Stimulated activated CD4-positive, alpha-beta T cell treated with anti-CD3 and anti-CD28 coated beads, Interleukin-4, amount 100 ng/mL, for 1 hour (primary cell): ENCODE measurements at regions not wholly inside any gene's neighbourhood (a gene's known extent, or its start where the extent isn't known, plus 50 kb on each side); places are given as distances from the start of the nearest gene placed in this dataset.

Source experiments
- DNase-seq: peaks from one replicate; pipeline ENCODE4 v3.0.0-alpha.2; 2020

- no peak for DNase-seq
Observed at GRCh38 chr5:2283481-2284045, 400.8 kb upstream of the IRX4 start.

DNA sequence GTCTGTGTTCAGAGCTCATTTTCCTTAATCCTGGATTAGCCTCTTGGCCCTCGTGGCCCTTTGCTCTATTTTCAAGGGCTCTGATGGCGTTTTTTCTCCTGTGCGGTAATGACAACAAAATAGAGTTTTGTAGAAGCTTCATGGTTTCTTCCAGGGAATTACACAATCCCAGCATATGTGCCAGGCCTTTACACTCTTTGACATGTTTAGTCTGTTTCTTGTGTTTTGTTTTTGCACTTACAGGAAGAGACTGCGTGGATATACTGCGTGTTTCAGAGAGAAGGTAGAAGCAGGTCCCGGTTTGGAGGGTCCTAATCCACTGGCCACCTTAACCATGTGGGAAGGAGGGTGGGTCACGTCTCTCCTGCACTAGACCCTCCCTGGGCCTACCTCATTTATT is 400.2 kb upstream of the IRX4 start:
- no peak for DNase-seq

DNA sequence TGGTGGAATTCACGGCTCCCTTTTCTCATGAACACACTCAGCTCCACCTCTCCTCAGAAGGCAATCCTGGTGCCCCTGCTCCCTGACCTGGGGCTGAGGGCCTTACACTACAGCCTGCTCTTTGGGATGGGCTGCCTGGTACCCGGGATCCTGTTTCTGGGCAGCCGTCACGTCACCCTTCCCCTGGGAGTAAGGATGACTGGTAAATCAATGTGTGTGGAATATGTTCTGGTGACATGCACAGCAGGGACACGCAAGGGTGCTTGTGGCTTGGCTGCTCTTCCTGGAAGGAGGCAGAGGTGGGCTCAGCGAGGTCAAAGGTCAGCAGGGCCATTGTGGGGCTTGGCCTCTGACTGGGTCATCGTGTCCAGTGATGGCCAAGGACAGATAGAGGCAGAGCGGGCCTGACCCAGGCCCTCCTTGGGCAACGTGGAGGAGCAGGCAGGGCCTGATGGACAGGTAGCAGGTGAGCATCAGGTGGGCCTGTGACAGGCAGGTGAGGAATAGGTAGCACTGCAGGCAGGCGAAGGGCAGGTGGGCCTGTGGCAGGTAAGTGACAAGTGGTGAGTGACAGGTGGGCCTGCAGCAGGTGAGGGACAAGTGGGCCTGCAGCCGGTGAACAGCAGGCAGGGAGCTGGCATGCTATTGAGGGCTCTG is 399.4 kb upstream of the IRX4 start:
- DNase-seq = no peak

DNA sequence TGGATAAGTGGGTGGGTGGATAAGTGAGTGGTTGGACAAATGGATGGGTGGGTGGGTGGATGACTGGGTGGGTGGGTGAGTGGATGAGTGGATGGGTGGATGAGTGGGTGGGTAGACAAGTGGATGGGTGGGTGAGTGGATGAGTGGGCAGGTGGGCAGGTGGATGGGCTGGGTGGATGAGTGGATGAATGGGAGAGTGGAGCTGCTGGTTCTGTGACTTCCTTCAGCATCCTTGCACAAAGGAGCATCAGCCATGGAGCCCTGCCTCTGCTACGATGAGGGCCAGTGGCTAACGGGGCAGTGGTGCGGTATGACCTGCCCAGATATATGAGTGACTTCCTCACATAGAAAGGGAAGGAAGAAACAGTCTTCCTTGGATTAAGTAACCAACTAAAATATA is 398.7 kb upstream of the IRX4 start:
- no peak for DNase-seq

- no peak for DNase-seq
Observed at GRCh38 chr5:2280318-2280717, 397.6 kb upstream of the IRX4 start.

DNA sequence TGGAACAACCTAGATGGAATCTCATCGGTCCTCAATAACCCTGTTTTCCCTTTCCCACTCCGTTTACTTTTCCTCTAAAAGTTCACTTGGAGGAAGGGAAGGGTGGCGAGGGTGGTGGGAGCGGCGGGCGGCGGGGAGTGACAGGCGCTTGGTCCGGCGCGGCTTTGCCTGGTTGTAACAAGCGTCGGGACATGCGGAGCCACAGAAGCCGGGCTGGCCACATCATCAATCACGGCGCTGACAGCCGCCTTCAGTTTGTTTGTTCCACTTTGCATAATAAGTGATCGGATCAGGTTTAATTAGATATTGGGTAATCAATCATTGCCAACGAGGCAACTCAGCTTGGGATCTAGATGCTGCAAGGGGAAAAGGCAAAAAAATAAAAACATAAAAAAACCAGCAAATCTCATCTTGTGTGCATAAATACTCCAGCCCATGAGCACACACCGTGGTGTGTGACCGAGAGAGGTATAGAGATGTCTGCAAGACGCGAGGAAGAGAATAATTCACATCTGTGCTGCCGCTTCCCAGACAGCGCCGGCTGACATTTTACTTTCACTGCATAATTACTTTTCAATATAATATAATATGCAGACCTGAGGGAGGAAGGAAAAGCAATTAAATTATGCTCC is 396.2 kb upstream of the IRX4 start:
- no peak for DNase-seq

DNA sequence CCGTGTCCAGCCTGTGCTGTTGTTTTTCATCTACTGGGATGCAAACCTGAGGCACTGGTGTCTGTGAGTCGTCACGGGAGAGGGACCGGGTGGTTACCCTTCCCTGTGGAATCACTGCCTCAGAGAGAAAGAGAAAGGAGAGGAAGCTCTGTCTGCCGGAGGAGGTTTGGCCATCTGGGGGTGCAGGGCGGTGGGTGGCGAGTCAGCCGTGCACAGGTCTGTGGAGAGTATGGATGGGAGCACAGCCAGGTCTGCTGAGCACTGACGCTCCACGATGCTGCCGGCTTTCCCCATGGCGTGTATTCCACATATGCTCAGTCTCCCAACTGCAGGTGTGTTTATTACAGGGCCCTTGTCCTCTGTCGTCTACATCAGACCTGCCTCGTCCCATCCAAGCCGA is 395.2 kb upstream of the IRX4 start:
- DNase-seq = no peak

GRCh38 chr5:2276101-2276500 is 393.4 kb upstream of the IRX4 start:
- DNase-seq = no peak

- DNase-seq = no peak
Observed at GRCh38 chr5:2272755-2273154, 390.0 kb upstream of the IRX4 start.

- no peak for DNase-seq
Observed at GRCh38 chr5:2272039-2272438, 389.3 kb upstream of the IRX4 start.

DNA sequence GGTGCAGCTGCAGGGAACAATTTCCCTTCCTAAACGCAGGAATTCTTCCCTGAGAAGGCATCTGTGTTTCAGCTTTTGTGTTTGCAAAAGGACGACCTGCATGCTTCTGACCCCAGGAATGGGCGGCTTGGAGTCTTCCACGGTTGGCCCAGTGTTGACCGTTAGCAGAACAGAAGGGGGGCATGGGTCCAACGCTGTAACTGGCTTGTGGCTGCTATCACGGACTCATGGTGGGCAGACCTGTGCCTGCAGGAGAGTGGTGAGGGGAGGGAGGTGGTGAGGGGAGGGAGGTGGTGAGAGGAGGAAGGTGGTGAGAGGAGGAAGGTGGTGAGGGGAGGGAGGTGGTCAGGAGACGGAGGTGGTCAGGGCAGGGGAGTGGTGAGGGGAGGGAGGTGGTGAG is 388.6 kb upstream of the IRX4 start:
- no peak for DNase-seq

- no peak for DNase-seq
Observed at GRCh38 chr5:2270467-2270866, 387.7 kb upstream of the IRX4 start.

DNA sequence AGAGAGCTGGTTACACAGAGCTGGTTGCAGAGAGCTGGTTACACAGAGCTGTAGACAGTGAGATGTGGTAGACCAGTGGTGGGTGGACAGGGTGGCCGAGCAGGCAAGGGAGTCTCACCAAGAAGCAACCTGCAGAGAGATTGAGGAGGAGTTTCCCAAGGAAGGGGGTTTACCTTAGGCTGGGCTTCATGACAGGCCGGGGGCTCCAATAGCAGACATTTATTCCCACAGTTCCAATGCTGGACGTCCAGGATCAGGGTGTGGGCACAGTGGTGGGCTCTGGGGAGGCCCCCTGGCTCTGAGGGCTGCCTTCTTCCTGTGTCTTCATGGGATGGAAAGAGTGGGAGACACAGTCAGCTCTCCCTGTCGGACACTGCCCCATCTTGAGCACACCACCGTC is 386.9 kb upstream of the IRX4 start:
- DNase-seq = no peak

DNA sequence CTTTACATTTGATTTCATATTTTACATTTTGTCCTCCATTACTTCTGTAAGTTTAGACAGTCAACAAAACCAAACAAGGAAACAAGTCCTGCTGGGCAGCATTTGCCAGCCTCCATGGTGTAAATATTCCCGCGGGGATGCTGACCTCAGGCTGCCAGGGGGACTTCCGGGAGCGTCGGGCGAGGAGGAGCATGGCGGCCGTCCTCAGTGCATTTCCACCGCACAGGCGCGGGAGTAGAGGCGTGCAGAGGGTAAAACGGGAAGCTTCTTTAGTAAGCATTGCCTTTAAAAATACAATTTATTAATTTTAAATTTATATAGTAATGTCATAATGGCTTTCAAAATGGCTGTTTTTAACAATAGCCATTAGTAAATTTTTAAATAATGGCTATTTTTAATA is 385.3 kb upstream of the IRX4 start:
- no peak for DNase-seq

GRCh38 chr5:2266641-2267240 is 384.0 kb upstream of the IRX4 start:
- DNase-seq = no peak

DNA sequence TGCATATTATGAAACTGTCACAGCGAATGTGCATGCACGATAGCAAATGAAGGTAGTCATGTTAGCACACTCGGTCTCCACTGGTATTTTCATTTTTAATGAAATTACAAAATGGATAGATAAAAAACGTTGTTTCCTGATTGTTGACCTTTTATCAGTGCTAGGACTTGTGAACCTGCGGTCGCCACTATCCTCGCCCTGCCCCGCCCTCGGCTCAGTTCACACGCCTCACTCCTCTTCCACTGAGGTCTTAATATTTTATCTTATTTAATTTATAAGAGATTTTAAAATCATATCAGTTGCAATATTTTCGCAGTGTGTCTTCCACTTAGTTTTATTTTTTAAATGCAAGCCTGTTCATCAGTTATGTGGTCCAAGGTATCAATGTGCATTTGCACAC is 382.6 kb upstream of the IRX4 start:
- DNase-seq = no peak

DNA sequence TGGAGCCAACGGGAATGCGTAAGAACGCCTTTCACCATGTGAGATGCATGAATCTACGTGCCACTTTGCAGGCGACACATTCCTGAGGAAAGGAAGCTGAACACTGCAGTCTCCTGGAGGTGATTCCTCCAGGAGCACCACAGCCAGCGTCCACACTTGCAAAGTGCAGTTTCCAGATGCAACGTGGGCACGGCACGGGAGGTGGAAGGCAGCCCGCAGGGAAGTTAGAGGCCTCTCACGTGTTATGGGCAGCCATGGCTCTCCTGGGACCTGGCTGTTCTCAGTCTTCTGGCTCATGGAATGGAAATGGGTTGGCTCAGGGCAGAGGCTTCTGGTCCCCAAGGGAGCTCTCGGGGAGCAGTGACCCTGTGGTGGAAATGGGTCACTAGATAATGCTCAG is 381.0 kb upstream of the IRX4 start:
- DNase-seq = no peak

- DNase-seq = no peak
Observed at GRCh38 chr5:2262620-2263019, 379.9 kb upstream of the IRX4 start.

- no peak for DNase-seq
Observed at GRCh38 chr5:2261004-2261703, 378.4 kb upstream of the IRX4 start.

DNA sequence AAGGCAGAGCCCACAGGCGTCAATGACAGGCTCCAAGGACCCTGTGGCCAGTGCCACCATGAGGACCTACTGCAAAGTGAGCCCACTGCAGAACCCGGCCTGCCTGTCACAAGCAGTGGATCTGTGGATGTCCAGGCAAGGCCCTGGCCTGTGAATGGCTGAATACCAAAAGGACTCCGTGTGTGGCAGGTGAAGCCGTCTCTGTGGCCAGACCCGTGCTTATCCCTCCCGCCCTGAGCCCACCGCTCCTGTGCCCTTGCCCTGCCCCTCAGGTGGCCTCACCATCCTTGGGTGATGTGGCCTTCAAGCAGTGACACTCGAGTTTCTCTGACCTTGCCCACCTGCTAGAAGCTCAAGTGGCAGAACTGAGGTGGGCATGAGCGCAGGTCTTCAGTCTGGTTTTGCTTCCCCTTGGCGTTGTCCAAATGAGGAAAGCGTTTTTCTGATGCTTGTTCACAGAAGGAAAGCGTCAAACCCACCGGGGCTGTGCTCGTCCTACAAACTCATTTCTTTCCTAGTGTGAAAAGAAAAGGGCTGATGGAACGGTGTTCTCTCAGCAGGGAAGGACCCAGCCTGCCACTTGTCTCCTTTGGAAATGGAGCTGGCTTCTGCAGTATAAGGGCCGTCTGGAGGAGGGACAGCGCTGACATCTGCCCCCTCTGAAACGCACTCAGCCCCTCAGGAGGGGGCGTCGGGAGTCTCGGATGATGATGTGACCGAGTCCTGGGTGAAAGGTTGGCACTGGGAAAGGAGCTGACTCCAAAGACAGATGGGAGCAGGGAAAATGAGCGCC is 377.7 kb upstream of the IRX4 start:
- DNase-seq = no peak

DNA sequence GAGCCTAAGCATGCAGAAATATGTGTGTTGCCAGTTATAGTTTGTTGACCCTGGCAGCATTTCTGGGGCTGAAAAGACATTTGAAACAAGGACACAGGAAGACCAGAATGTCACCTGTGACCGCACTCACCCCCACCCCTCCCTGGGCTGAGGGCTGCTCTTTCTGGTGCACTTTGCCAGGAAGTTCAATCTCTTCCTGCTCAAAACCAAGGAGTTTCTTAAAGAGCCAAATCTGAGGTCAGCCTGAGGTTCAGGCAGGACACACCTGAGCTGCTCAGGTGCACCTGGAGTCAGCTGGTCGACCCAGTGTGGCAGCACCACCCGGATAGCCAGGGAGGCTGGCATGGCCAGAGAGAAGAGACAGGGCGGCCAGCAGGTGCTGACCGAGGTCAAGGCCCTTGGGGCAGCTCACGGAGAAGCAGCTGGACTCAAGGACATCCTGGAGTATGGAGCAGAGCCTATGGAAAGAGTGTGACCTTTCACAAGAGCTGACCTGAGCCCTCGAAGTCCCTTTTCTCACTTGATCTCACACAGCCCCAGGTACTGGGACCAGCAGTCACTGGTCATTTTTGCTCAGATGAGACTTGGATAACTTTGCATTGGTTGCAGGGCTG is 376.9 kb upstream of the IRX4 start:
- DNase-seq = no peak

DNA sequence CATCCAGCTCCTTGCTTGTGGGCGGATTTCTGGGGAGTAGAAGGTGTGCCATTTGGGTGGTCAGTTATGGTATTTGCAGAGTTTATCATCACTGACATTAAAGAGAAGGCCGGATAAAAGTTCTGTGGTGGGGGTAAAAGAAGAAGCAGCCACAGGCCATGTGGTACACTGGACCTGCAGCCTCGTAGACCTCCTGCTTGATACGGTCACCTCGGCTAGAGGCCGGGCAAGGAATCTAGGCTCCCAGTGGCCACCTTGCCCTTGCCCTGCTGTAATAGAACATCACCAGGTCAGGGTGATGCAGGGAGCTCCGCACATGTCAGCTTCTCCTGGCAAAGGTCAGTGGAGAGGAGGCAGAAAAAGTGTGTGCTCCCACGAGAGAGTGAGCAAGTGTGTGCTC is 376.1 kb upstream of the IRX4 start:
- DNase-seq = no peak
